Calu3 (cell line): ENCODE measurements at regions not wholly inside any gene's neighbourhood (a gene's known extent, or its start where the extent isn't known, plus 50 kb on each side); places are given as distances from the start of the nearest gene placed in this dataset.
"Not testable (repeated sequence)": the region's sequence is repeated elsewhere in the genome, so short reads cannot be mapped to it uniquely, and the experiment has no call there.

Experiments used
- BruUV-seq: library from RNA; stranded (reverse); fragments of 400-500 nt; replicated peaks from 2 replicates; lab custom pipeline; 2021; lab: Mats Ljungman, UMichigan
- CTCF ChIA-PET: fragments of 300-600 bp; sonication (Branson Sonifier 250); formaldehyde crosslinking; loops from one replicate; lab custom pipeline; 2022; ENCODE audit warnings: antibody characterized with exemption; lab: Charles Lee
- DNase-seq: peaks from one replicate; pipeline ENCODE4 v3.0.0; 2022
- H3K27ac Mint-ChIP-seq: one replicate; pipeline ENCODE4 v1.8.0; 2022; ENCODE audit warnings: mixed read lengths; ENCODE audit not compliant: unreplicated experiment
- H3K27me3 Mint-ChIP-seq: one replicate; pipeline ENCODE4 v1.8.0; 2022; ENCODE audit warnings: mixed read lengths; ENCODE audit not compliant: unreplicated experiment
- H3K36me3 Mint-ChIP-seq: one replicate; pipeline ENCODE4 v1.8.0; 2022; ENCODE audit warnings: mild to moderate bottlenecking, moderate library complexity, mixed read lengths; ENCODE audit not compliant: insufficient read depth, unreplicated experiment
- H3K4me1 Mint-ChIP-seq: one replicate; pipeline ENCODE4 v1.8.0; 2022; ENCODE audit warnings: mild to moderate bottlenecking, low read depth, mixed read lengths; ENCODE audit not compliant: unreplicated experiment
- H3K4me3 Mint-ChIP-seq: one replicate; pipeline ENCODE4 v1.8.0; 2022; ENCODE audit warnings: mild to moderate bottlenecking, low read depth, moderate library complexity, mixed read lengths; ENCODE audit not compliant: unreplicated experiment
- H3K9me3 Mint-ChIP-seq: one replicate; pipeline ENCODE4 v1.8.0; 2022; ENCODE audit warnings: low read depth, mixed read lengths; ENCODE audit not compliant: unreplicated experiment
- intact Hi-C: fragments of 100-400 bp; cut with micrococcal nuclease; formaldehyde crosslinking; loops from one replicate; pipeline ENCODE4 v1.10.0; 2022; ENCODE audit not compliant: unreplicated experiment
- TF ChIP-seq, protein P1 (sequence below): fragments of 200-600 bp; IDR thresholded peaks from one replicate; pipeline ENCODE4 v1.8.0; 2022; ENCODE audit warnings: antibody characterized with exemption; ENCODE audit not compliant: unreplicated experiment

GRCh38 chr2:61597300-61598289 lies 59.4 kb upstream of the XPO1 start:
- intact Hi-C loops: no loop called here
- TF ChIP-seq, protein P1, sequence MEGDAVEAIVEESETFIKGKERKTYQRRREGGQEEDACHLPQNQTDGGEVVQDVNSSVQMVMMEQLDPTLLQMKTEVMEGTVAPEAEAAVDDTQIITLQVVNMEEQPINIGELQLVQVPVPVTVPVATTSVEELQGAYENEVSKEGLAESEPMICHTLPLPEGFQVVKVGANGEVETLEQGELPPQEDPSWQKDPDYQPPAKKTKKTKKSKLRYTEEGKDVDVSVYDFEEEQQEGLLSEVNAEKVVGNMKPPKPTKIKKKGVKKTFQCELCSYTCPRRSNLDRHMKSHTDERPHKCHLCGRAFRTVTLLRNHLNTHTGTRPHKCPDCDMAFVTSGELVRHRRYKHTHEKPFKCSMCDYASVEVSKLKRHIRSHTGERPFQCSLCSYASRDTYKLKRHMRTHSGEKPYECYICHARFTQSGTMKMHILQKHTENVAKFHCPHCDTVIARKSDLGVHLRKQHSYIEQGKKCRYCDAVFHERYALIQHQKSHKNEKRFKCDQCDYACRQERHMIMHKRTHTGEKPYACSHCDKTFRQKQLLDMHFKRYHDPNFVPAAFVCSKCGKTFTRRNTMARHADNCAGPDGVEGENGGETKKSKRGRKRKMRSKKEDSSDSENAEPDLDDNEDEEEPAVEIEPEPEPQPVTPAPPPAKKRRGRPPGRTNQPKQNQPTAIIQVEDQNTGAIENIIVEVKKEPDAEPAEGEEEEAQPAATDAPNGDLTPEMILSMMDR: no peak
- peaks cover 10% of the 10 kb centered on the region for H3K4me1 Mint-ChIP-seq
- CTCF ChIA-PET: interaction anchor here (0.6 kb wide), 1 partner anchor 13 kb away, joined by 3 read pairs; no protein-coding TSS in a partner anchor
- BruUV-seq: no TSS peak
- peaks cover 6% of the 10 kb centered on the region for H3K9me3 Mint-ChIP-seq
- no peak overlapping the region for H3K27ac Mint-ChIP-seq
- peaks cover 11% of the 10 kb centered on the region for H3K36me3 Mint-ChIP-seq
- no peak overlapping the region for H3K4me3 Mint-ChIP-seq
- no peak for DNase-seq
- no peaks in the 10 kb centered on the region for H3K27me3 Mint-ChIP-seq

DNA sequence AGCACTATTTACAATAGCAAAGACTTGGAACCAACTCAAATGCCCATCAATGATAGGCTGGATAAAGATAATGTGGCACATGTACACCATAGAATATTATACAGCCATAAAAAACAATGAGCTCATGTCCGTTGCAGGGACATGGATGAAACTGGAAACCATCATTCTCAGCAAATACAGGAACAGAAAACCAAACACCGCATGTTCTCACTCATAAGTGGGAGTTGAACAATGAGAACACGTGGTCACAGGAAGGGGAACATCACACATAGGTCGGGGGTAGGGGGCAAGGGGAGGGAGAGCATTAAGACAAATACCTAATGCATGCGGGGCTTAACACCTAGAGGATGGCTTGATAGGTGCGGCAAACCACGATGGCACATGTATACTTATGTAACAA lies 56.0 kb upstream of the XPO1 start:
- H3K9me3 Mint-ChIP-seq, H3K4me1 Mint-ChIP-seq, BruUV-seq, H3K27ac Mint-ChIP-seq, intact Hi-C loops, DNase-seq, H3K27me3 Mint-ChIP-seq, H3K4me3 Mint-ChIP-seq: not testable (repeated sequence)
- CTCF ChIA-PET: interaction anchor here (0.6 kb wide), 1 partner anchor 804 kb away, joined by 4 read pairs; no protein-coding TSS in a partner anchor
- peaks cover 11% of the 10 kb centered on the region for H3K36me3 Mint-ChIP-seq

DNA sequence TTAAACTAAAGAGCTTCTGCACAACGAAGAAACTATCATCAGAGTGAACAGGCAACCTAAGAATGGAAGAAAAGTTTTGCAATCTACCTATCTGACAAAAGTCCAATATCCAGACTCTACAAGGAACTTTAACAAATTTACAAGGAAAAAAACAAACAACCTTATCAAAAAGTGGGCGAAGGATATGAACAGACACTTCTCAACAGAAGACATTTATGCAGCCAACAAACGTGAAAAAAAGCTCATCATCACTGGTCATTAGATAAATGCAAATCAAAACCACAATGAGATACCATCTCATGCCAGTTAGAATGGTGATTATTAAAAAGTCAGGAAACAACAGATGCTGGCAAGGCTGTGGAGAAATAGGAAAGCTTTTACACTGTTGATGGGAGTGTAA lies 55.5 kb upstream of the XPO1 start:
- DNase-seq, CTCF ChIA-PET, H3K4me1 Mint-ChIP-seq, intact Hi-C loops, H3K27me3 Mint-ChIP-seq, H3K36me3 Mint-ChIP-seq, H3K9me3 Mint-ChIP-seq, H3K27ac Mint-ChIP-seq, BruUV-seq, H3K4me3 Mint-ChIP-seq: not testable (repeated sequence)

DNA sequence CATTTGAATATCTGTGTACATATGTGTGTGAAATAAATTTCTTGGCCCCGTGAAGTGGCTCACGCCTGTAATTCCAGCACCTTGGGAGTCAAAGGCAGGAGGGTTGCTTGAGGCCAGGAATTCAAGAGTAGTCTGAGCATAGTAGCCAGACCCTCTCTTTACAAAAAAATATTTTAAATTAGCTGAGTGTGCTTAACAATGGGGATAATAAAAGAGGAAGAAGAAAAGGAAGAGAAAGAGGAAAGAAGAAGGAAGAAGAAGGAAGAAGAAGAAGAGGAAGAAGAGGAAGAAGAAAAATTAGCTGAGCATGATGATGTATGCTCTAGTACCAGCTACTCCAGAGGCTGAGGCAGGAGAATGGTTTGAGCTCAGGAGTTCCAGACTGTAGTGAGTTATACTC lies 52.1 kb upstream of the XPO1 start:
- Mint-ChIP-seq H3K36me3 (no peaks in the 10 kb centered on the region), H3K4me1 (no peaks in the 10 kb centered on the region), H3K9me3 (peaks cover 3% of the 10 kb centered on the region), H3K27me3 (no peaks in the 10 kb centered on the region), H3K27ac (no peak overlapping the region), H3K4me3 (no peak overlapping the region)
- DNase-seq: no peak
- intact Hi-C loops: no loop called here
- TF ChIP-seq, protein P1: no peak
- no TSS peak for BruUV-seq
- CTCF ChIA-PET: no interaction called here

DNA sequence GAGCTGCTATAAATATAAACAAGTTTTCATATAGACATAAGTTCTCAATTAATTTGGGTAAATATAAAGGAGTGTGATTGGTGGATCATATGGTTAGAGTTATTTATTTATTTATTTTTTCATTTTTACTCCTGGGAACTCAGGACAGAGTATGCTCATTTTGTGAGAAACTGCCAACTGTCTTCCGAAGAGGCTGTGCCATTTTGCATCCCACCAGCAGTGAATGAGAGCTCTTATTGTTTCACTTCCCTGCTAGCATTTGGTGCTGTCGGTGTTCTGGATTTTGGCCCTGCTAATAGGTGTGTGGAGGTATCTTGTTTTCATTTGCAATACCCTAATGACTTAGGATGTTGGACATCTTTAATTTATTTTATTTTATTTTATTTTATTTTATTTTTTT lies 50.4 kb upstream of the XPO1 start:
- H3K27me3 Mint-ChIP-seq: no peaks in the 10 kb centered on the region
- CTCF ChIA-PET: no interaction called here

More for the DNA sequence above, 50.4 kb upstream of the XPO1 start:
- peaks cover 3% of the 10 kb centered on the region for H3K9me3 Mint-ChIP-seq
- no peaks in the 10 kb centered on the region for H3K4me1 Mint-ChIP-seq
- intact Hi-C loops: no loop called here
- no peak for DNase-seq
- TF ChIP-seq, protein P1: no peak
- no peak overlapping the region for H3K4me3 Mint-ChIP-seq
- no peaks in the 10 kb centered on the region for H3K36me3 Mint-ChIP-seq
- no TSS peak for BruUV-seq
- no peak overlapping the region for H3K27ac Mint-ChIP-seq
